Hepatic stellate cell (primary cell): ENCODE measurements at regions not wholly inside any gene's neighbourhood (a gene's known extent, or its start where the extent isn't known, plus 50 kb on each side); places are given as distances from the start of the nearest gene placed in this dataset.
"Not testable (repeated sequence)": the region's sequence is repeated elsewhere in the genome, so short reads cannot be mapped to it uniquely, and the experiment has no call there.

Experiments
- DNase-seq: peaks from one replicate; pipeline ENCODE4 v3.0.0; 2011; ENCODE audit warnings: low spot score

DNA sequence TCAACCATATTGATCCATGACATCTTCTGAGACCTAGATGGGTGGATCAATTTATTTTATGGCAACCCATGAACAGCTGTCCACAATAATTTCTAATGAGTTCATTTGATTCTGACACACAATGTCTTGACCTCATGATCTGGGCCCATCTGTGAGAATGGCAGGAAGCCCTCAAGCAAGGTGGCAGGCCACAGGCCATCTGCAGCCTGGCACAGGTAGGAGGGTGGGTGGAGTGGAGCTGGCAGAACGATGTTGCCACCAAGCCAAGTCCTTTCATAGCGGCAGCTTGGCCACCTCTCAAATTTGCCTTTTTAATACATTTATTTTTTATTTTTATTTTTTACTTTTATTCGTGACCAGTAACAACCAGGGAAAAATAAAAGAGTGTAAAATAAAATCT, 1181.6 kb upstream of the SORCS1 start:
- DNase-seq = no peak

DNA sequence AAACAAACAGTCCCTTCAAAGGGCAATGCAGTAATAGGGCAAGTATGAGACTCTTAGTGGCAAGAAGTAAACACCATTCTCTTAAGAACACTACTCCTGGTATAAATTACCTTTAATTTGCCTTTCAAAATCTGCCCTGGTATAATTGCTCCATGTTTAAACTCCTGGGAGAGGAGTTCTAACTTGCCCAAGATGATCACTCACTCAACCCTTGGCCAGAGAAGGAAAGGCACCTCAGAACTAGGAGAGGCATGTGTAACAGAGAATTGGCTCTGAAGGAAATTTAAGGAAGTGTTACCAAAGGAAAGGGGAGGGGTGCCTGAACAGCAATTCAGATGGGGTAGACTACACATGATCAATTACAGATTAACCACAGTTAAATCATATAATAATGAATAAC, 1173.6 kb upstream of the SORCS1 start:
- no peak for DNase-seq

DNA sequence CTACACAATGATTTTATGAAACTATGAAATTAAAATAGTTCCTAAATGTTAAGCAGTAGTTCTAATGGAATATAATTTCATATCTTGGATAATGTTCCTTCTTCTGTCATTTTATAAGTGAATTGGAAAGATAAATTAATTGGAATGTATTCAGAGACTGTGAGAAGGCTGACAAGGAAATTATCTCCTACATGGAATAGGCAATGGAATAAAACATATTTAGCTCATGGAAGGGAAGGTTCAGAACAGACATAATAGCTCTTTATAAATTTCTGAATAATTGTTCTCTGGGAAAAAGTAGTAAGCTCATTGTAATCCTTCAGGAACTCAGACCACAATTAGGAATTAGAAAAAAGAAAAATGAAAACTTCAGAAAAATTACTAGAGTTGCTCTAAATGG, 1172.3 kb upstream of the SORCS1 start:
- no peak for DNase-seq

DNA sequence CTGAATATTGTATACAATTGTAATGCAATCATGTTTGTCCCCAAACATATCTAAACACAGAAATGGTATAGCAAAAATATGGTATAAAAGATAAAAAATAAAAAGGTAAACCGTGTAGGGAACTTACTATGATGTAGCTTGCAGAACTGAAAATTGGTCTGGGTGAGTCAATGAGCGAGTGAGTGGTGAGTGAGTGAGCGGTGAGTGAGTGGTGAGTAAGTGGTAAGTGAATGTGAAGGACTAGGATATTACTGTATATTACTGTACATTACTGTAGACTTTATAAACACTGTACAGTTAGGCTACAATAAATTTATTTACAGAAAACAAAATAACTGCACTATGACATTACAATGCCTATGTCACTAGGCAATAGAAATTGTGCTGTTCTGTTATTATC, 1163.2 kb upstream of the SORCS1 start:
- no peak for DNase-seq

DNA sequence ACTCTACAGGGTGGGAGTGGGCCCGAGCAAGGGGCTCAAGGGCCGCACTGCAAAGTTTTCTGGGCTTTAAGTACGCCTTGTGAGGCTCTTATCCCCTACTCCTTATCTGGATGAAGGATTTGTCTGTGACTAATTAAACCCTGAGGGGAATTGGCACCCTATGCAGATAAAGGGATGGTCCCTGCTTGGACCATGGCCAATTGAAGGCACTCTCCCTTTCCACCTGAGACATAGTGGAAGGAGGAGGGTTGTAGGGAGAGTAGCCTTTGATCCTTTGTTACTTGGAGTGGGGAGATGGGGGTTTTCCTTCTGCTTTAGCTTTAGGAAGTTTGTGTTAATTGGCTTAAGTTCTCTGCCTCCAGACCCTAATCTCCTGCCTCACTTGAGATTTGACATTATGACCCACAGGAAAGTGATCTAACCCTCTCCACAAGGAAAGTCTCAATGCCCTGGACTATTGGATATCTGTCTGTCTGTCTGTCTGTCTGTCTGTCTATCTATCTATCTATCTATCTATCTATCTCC, 1158.8 kb upstream of the SORCS1 start:
- DNase-seq = no peak

DNA sequence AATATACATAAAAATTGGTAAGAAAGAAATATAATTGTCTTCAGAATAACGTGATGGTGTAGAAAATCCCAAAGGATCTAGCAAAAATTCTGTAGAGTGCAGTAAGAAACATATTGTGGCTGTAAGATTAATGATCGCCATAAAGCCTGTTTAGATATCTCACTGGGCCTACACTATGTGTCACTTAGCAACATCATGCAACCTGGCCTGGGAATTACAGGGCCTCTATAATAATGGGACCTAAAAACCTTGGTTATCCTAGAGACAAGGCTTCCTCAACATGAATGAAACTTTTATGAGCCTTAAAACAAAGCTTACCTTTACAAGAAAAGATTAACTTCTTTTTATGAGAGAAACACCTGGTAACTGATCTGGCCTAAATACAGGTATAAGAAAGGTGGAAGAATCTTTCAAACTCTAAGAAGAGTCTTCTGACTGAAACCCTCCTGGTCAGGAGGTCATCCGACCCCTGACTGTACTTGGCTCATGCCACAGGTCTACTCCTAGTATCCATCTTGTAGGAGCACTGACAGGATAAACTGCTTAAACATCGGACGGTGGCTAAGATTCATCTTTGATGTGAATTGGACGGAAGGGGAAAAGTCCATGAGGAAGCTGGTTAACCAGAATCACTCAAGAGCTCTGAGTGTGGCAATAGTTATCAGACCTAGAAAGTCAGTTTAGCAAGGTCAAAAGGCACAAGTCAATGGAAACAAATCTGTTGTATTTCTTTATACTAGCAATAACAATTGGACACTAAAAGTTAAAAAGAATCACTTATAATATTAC, 1155.1 kb upstream of the SORCS1 start:
- no peak for DNase-seq

DNA sequence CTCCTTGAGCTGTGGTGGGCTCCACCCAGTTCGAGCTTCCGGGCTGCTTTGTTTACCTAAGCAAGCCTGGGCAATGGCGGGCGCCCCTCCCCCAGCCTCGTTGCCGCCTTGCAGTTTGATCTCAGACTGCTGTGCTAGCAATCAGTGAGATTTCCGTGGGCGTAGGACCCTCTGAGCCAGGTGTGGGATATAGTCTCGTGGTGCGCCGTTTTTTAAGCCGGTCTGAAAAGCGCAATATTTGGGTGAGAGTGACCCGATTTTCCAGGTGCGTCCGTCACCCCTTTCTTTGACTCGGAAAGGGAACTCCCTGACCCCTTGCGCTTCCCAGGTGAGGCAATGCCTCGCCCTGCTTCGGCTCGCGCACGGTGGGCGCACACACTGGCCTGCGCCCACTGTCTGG, 1151.1 kb upstream of the SORCS1 start:
- DNase-seq = not testable (repeated sequence)

DNA sequence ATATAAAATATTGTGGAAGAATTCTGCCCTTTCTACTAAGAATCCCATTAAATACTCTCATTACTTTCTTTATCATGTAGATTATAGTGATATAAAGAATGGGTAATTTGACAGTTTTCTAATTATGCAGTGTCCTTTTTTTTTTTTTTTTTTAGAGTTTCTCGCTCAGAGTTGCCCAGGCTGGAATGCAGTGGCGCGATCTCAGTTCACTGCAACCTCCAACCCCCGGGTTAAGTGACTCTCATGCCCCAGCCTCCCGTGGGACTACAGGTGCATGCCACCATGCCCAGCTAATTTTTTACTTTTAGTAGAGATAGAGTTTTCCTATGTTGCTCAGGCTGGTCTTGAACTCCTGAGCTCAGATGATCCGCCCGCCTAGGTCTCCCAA, 1143.4 kb upstream of the SORCS1 start:
- DNase-seq = no peak

DNA sequence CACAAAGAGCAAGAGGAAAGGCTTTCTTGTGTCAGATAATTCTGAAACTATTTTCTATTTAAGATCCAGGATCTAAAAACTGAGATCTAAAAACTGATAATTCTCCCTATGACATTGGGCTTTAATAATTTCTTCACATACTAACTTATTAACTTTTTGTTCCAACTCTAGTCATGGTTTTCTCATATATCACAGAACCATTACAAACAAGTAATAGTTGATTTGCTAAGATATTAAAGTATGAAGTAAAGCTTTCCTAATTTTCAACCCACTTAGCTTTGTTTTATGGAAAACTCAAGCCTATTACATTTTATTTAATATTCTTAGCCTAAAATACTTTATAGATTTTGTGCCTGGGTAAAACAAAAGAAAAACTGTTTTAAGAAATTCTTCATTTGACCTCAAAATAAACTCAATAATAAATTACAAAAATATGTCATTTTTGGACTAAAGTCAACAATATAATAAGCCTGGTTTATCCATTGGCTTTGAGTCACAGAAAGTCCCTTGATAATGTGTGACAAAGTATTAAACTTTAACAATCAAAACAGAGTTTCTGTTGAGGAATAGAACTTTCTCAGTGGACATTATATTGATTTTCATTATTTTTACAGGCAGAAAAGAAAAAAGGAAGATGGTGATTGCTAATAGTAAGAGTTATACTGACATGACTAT, 1142.9 kb upstream of the SORCS1 start:
- DNase-seq = no peak

DNA sequence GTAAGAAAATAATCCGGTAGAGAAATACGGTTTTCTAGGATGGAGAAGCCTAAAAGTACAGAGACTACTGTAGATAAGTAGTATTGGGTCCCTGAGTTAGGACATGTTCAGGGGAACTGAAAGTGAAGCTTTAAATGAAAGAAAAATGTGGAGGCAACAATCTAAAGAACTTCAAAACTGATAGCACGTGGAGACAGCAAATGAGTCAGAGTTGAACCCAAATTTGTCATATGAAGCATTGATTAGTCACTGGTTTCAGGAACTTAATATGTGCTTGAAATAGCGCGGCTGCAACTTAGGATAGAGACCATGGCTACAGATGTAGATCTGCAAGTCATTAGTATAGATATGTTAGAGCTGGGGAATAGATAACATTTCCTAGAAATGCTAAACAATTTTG, 1138.6 kb upstream of the SORCS1 start:
- DNase-seq = no peak

DNA sequence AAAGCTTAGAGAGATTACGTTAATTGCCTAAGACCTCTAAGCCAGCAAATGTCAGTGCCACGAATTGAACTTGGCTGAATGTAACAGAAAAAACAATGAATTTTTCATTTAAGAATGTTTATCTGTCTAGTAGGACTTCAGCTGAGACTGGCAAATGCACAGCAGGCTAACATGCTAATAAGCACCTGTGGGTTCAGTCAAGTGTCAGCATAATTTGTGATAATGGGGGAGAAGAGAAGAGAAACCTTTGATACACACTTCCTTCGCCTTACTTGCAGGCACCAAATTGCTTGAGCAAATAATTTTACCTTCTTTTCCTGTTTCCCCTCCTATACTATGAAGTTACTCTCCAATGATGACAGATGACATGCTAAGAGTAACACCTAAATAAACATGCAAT, 1136.5 kb upstream of the SORCS1 start:
- DNase-seq = no peak

DNA sequence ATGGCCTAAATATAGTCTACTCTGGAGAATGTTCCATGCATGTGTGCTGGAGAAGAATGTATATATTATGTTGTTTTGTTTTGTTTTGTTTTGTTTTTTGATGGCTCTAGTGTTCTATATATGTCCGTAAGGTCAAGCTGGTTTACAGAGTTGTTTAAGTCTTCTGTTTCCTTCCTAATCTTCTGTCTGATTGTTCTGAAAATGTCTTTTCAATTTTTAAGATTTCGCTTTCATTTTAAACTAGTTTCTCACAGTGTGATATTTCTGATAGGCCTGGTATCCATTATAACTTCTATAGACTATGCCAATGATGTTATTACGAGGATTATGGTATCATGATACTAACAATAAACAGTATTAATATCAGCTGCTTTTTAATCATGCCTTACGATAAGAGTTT, 1126.3 kb upstream of the SORCS1 start:
- DNase-seq = no peak

DNA sequence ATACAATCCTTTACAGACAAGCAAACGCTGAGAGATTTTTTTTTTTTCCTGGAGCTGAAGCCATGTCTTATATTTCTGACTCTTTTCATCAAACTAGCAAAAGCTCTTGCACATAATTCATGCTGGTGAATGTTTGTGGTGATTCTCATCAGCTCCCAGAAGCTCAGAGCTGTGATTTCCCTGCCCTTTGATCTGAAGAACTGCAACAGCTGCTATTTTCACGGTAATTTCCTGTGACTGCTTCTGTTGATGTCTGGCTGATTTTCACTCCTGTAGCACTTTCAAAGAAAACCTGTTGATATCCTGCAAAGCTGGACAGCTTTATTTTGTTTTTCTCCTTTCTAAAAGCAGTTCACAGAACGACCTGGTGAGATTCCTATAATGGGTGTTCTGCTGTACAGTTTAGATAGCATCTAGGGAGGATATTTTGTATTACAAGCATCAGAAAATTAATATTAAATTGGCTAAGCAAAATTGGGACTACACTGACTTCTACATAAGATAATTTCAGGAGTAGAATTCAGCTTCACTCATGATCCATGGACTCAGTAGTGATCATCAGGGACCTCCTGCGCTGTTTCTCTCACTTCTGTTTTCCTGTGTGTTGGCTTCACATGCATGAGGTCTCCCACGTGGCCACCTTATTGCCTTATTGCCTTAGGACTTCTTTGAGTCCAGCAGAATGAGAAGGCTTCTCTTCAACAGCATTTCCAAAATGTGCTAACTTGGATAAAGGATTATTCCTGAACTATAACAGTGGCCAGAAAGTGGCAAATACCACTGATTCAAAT, 1111.6 kb upstream of the SORCS1 start:
- DNase-seq = no peak

DNA sequence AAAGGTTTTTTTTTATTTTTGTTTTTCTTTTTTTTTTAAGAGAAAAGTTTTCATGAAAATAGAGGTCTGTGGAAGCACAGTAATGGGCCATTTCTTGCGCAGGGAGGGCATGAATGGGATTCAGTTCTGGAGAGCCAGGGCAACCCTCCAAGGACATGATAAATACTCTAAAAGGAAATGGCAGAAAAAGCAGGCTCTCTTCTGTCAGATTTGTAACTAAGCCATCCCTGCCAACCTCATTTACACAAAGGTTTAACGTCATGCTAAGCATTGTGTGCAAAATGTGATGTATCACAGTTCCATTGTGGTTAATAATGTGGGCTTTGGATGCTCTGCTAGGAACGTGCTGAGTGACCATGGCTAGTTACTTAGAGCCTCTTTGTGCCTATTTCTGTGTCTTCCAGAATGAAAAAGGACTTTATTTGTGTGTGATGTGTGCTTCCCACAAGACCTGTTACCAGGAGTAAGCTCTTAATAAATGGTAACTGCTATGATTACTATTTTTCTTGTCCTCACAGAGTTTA, 1095.9 kb upstream of the SORCS1 start:
- no peak for DNase-seq

DNA sequence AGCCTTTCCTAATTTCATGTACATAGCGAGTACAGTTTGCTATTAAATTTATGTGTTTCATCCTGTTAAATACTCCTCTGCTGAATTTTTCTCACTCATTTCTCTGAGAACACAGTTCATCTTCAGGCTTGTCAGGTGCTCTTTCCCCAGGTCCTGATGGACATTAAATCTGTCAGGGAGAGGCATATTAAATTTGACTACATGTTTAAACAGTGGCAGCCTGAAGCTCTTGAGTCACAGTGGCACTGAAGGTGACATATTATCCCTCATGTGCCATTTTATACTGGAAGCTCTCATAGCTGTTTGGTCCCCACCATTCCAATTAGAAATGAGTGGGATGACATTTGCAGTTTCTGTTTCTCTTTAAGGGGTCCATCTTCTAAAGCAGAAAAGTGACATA, 1089.6 kb upstream of the SORCS1 start:
- DNase-seq = no peak

DNA sequence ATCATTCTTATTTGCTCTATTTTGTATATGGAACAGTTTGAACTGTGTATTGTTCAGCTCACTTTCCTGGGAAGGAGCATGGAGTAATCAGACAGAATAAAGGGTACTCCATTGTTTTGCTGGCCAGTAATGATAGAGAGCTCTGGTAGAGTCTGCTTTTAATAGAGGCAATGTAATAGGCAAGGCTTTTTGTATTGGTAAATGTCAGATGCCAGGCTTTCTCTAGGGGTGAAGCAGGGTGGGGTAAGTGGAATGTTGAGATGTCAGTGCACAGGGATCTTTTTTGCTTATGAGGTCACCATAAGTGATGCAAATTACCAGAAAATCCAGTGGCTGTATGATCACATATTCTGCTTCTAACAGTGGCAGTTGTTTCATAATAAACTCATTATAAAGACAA, 1088.3 kb upstream of the SORCS1 start:
- no peak for DNase-seq

DNA sequence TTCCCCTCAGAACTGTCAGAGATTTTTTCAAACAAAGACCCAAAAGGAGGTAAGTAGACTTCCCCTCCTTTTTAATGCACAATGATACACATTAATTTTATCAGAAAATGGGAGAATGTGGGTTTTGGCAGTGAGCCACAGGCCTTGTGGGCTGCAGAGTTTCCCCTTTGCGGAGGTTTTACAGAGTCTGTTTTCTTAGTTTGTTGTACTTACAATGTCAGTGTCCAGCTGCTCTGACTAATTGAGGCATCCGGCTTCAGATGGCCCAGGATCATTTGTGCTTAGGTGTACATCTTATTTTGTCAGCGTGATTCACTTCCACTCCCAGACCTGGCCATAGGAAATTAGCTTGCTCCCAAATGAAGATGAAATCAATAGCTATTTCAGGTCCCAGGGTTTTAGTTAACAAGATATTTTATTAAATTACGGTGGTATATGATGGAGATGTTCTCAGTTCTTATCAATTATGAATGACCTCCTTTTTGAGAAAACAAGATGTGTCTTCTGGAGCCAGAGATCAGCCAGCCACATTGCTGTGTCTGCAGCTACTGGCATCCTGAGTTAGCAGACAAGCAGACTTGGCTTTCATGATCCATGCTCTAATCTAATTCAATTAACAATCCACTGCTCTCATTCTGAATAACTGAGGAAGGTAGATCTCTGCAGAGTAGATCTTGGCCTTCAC, 1086.6 kb upstream of the SORCS1 start:
- DNase-seq = no peak

DNA sequence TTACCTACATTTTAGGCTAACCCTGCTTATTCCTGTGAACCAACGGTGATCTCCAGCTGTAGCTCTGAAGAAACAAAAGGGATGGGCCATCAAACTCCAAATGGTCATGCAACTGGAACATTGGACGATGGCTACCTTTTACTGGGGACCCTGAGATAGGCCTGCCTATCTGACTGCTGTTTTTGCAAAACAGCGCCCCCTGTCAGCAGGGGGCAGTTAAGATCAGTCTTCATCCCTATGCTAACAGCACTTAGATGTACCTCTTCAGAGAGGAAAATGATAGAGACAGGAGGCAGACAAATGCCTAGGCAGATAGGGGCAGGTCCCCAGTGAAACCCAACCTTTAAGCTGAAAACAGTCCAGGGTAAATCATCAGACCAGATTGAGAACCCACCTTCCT, 1085.4 kb upstream of the SORCS1 start:
- no peak for DNase-seq

DNA sequence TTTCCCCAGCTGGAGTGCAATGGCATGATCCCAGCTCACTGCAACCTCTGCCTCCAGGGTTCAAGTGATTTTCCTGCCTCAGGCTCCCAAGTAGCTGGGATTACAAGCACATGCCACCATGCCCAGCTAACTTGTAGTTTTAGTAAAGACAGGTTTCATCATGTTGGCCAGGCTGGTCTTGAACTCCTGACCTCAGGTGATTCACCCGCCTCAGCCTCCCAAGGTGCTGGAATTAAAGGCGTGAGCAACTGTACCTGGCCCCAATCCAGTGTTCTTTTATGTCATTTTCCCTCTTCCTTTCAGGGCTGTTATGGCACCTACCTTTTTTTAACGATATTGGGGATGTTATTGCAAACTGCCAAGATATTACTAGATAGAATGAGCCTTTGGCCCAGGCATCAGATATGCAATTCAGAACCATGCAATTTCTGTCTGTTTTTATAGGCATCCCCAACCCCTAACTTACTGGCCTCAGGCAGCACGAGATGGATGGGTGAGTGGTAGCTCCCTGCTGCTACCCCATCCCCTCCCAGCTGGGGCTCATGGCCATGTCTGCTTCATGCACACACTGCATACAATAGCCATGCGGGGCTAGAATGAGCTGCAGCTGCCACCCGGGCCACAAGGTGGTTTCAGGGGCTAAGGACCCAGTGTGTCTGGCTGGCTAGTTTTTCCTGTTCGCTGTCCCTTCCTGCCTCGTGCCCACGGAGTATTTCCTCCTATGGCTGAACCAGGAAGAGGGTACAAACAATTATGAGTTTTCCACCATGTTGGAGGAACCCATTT, 1080.1 kb upstream of the SORCS1 start:
- DNase-seq = no peak

DNA sequence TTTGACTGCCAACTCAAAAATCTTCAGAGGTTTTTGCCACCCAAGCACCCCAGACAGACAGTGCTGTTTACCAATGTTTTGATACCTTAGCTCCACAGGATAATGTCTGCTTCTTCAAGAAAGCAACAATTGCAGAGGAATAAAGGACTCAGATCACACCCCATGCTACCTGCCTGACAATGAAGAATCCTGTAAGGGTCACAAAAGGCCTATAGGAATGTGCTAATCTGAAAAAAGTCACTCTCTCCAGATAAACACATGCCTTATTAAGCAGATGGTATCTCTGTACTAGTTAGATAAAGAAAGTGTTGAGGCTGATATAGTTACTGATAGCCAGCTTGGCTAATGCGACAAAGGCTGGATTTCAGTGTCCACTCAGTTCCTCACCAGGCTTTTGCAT, 1076.7 kb upstream of the SORCS1 start:
- DNase-seq = no peak

DNA sequence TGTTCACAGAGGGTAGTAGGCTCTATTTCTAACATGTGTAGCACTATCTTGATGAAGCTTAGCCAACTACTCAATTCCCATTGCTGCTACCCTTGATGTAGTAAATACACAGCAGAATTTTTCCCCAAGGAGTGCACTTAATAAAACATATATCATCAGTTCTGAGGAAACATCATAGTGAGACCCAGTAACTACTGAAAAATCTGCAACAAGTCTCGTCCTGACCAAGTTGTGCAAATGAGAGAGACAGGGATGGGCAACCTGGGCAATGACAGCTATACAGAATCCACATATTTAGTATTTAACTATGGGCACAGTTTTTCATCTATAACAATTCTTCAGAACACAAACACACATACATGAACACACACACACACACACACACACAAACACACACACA, 1073.8 kb upstream of the SORCS1 start:
- DNase-seq = no peak
